ENCODE measurements at regions not wholly inside any gene's neighbourhood (a gene's known extent, or its start where the extent isn't known, plus 50 kb on each side); places are given as distances from the start of the nearest gene placed in this dataset.

GRCh38 chr17:13740686-13741085, 139.0 kb upstream of the HS3ST3A1 start:
- FAIRE-seq (no peak), DNase-seq (ENCODE audit: low read depth) (no peak)
- Histone ChIP-seq H3K4me3 (ENCODE audit: low read depth, low read length) (no peak overlapping the region), H3K27me3 (ENCODE audit: control insufficient read depth, insufficient read depth, low read length) (no peaks in the 10 kb centered on the region), H3K36me3 (ENCODE audit: control insufficient read depth, insufficient read depth, low read length) (no peaks in the 10 kb centered on the region)
- no peak for TF ChIP-seq CTCF (IDR thresholded peaks at IDR 0.05; ENCODE audit: insufficient read depth, low read length, severe bottlenecking)

- H3K36me3 ChIP-seq (ENCODE audit: control insufficient read depth, insufficient read depth, low read length), result no peaks in the 10 kb centered on the region
- DNase-seq (ENCODE audit: low read depth) (no peak), FAIRE-seq (no peak)
- H3K27me3 ChIP-seq (ENCODE audit: control insufficient read depth, insufficient read depth, low read length), result no peaks in the 10 kb centered on the region
- TF ChIP-seq CTCF (IDR thresholded peaks at IDR 0.05; ENCODE audit: insufficient read depth, low read length, severe bottlenecking), result no peak
- no peak overlapping the region for H3K4me3 ChIP-seq (ENCODE audit: low read depth, low read length)
These were observed 140.0 kb upstream of the HS3ST3A1 start for GRCh38 chr17:13741744-13742143.

- TF ChIP-seq CTCF (IDR thresholded peaks at IDR 0.05; ENCODE audit: insufficient read depth, low read length, severe bottlenecking), result no peak
- Histone ChIP-seq H3K4me3 (ENCODE audit: low read depth, low read length) (no peak overlapping the region), H3K27me3 (ENCODE audit: control insufficient read depth, insufficient read depth, low read length) (no peaks in the 10 kb centered on the region), H3K36me3 (ENCODE audit: control insufficient read depth, insufficient read depth, low read length) (no peaks in the 10 kb centered on the region)
- peak; percentile 78 for DNase-seq (ENCODE audit: low read depth)
- no peak for FAIRE-seq
These were observed 142.2 kb upstream of the HS3ST3A1 start for GRCh38 chr17:13743906-13744305.

- Histone ChIP-seq H3K36me3 (ENCODE audit: control insufficient read depth, insufficient read depth, low read length) (no peaks in the 10 kb centered on the region), H3K27me3 (ENCODE audit: control insufficient read depth, insufficient read depth, low read length) (no peaks in the 10 kb centered on the region), H3K4me3 (ENCODE audit: low read depth, low read length) (no peak overlapping the region)
- FAIRE-seq (no peak), DNase-seq (ENCODE audit: low read depth) (no peak)
- no peak for TF ChIP-seq CTCF (IDR thresholded peaks at IDR 0.05; ENCODE audit: insufficient read depth, low read length, severe bottlenecking)
These were observed 144.7 kb upstream of the HS3ST3A1 start for GRCh38 chr17:13746404-13746803.

- Histone ChIP-seq H3K36me3 (ENCODE audit: control insufficient read depth, insufficient read depth, low read length) (no peaks in the 10 kb centered on the region), H3K4me3 (ENCODE audit: low read depth, low read length) (no peak overlapping the region), H3K27me3 (ENCODE audit: control insufficient read depth, insufficient read depth, low read length) (no peaks in the 10 kb centered on the region)
- DNase-seq (ENCODE audit: low read depth), result no peak
- FAIRE-seq, result no peak
- TF ChIP-seq CTCF (IDR thresholded peaks at IDR 0.05; ENCODE audit: insufficient read depth, low read length, severe bottlenecking), result no peak
These were observed 147.6 kb upstream of the HS3ST3A1 start for GRCh38 chr17:13749166-13749890.

GRCh38 chr17:13749891-13750235, 148.1 kb upstream of the HS3ST3A1 start:
- TF ChIP-seq CTCF (IDR thresholded peaks at IDR 0.05; ENCODE audit: insufficient read depth, low read length, severe bottlenecking), result no peak
- no peaks in the 10 kb centered on the region for H3K27me3 ChIP-seq (ENCODE audit: control insufficient read depth, insufficient read depth, low read length)
- FAIRE-seq (no peak), DNase-seq (ENCODE audit: low read depth) (no peak)
- H3K36me3 ChIP-seq (ENCODE audit: control insufficient read depth, insufficient read depth, low read length), result no peaks in the 10 kb centered on the region
- H3K4me3 ChIP-seq (ENCODE audit: low read depth, low read length), result no peak overlapping the region

Measured in bronchial epithelial cell (primary cell).